HG02588 (cell line): ENCODE measurements at regions not wholly inside any gene's neighbourhood (a gene's known extent, or its start where the extent isn't known, plus 50 kb on each side); places are given as distances from the start of the nearest gene placed in this dataset.
"Not testable (repeated sequence)": the region's sequence is repeated elsewhere in the genome, so short reads cannot be mapped to it uniquely, and the experiment has no call there.

Source experiments
- ATAC-seq: cut with Tn5 transposase; IDR thresholded peaks from one replicate; pipeline ENCODE4 v1.9.1; 2021; ENCODE audit warnings: mild to moderate bottlenecking, moderate library complexity; ENCODE audit not compliant: unreplicated experiment

DNA sequence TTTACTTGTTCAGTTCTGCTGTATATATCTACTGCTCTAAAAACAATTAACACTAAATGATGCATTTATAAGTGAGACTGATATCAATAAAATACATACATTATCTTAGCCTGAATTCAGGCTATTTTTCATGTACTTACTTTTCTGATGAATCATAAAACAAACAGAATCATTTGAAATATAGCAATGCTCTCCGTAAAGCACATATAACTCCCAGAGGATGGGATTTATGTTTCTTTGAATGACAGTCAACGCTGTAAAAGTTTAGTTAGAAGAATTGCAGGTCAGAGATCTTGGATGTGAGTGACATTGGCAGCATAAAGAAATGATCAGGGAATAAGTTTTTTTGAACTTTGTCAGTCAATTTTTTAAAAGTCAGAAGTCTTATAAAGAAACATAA is 740.2 kb upstream of the NOVA1 start:
- ATAC-seq: no peak

DNA sequence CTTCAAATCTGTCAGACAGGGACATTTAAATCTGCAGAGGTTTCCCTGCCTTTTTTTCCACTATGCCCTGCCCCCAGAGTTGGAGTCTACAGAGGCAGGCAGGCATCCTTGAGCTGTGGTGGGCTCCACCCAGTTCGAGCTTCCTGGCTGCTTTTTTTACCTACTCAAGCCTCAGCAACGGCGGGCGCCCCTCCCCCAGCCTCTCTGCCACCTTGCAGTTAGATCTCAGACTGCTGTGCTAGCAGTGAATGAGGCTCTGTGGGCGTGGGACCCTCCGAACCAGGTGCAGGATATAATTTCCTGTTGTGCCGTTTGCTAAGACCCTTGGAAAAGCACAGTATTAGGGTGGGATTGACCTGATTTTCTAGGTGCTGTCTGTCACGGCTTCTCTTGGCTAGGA is 765.2 kb upstream of the NOVA1 start:
- not testable (repeated sequence) for ATAC-seq

DNA sequence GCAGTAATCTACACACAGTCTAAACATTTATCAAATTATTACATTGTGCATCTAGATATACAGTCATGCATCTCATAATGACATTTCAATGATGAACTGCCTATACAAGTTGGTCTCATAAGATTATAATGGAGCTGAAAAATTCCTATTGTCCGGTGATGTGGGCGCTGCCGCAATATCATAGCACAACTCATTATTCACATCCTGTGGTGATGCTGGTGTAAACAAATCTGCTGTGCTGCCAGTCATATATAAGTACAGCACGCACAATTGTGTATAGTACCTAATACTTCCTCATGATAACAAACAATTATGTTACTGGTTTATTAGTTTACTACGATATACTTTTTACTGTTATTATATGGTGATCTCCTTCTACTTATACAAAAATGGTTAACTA is 768.8 kb upstream of the NOVA1 start:
- no peak for ATAC-seq

DNA sequence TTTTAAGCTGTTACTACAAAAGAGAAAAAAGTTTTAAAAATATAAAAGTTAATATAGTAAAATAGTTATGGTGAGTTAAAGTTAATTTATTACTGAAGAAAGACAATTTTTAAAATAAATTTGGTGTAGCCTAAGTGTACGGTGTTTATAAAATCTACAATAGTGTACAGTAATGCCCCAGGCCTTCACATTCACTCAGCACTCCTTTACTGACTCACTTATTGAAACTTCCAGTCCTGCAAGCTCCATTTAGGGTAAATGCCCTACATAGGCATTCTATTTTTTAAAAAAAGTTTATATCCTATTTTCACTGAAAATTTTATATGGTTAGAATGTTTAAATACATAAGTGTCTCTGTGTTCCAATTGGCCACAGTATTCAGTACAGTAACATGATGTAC is 769.5 kb upstream of the NOVA1 start:
- ATAC-seq: no peak

DNA sequence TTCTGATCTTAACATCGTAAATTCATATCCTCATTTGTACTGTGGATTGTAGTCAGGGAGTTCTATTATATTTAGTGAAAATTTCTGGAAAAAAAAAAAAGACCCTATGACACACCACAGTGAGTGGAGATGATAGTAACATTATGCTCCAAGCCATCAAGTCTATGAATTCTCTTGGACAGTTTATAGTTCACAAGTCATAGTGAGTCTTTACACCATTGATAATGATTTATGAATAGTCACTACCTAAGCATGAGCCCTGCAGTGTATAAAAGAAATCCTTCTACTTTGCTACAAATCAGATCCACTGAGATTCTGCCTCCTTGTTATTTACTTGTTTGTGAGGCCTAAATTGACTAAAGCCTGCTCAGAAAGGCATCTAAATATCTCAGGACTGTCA is 772.2 kb upstream of the NOVA1 start:
- no peak for ATAC-seq

DNA sequence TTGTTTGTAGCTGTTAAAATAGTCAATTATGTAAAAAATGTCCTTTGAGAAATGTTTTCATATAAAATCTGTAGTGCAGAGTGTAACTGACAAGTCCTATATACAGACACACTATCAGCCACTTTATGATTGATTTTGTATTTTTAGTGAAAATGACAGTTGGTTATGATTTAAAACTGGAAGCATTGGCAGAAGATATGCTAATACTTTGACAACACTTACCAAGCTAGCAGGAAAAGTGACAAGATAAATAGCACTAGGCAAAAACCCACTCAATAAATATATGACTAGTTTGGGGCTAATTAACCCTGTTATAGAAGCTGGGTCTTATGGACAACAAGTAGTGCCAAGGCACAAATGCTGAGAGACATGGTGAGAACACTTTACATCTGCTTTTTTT is 772.9 kb upstream of the NOVA1 start:
- no peak for ATAC-seq

DNA sequence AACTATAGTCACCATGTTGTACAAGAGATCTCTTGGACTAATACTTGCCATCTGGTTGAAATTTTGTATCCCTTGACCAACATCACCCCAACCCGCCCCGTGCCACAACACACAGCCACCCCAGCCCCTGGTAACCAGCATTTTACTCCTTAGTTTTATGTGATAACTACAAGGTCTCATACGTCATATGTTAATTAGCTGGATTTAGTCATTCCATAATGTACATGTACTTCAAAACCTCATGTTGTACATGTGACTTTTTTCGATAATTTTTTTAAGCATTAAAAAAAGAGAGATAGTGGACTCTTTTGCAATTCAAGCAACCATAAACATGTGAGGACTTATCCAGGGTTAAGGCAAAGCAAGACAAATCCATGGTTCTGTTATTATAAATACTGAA is 773.4 kb upstream of the NOVA1 start:
- ATAC-seq: no peak

DNA sequence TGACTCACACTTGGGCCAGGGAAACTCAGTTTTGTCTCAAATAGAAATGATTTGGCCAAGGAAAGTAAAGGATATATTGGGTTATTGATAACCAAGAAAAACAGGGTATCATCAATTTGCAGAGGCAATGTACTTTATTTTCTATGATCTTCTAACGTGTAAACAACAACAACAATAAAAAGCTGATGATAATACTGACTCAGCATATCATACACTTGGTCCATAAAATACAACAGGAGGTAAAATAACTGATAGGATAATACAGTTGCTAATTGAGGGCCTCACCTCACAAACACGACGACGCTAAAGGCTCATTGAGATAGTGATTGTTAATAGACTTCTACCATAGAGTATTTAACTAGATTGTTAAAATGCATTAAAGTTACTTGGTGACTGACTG is 774.0 kb upstream of the NOVA1 start:
- no peak for ATAC-seq

DNA sequence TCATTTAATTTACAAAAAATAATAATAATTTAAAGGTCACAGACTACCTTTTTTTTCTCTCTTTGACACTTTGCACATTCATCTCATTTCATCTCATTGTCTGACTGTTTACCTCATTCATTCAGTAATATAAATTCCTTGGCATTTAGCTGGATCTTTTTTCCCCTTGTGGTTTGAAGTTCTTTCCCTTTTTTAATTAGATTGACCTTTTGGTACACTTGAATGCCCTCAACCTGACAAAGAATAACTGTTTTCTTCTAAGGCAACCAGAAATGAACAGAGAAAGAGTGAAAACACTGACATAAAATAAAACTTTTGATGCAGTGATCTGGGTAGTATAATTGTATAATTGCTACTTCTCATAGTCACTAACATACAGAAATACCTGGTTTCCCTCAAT is 774.9 kb upstream of the NOVA1 start:
- no peak for ATAC-seq

DNA sequence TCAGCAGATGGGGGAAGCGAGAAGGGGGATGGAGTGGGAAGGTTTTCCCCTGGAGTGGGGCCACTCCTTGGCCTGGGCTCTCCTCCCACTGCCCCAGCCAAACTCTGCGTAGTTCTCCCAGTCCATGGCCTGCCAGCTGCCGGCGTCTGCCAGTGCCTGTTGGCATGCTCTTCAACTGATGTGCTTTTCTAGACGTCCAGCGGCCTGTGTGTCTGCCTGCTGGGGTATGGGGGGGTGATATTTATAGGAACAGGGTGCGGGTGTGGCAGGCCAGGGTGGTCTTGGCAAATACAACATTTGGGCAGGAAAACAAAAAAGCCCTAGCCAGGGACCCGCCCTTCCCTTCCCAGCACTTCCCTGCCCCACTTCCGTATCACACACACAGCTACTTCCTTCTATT is 786.3 kb upstream of the NOVA1 start:
- ATAC-seq: no peak

DNA sequence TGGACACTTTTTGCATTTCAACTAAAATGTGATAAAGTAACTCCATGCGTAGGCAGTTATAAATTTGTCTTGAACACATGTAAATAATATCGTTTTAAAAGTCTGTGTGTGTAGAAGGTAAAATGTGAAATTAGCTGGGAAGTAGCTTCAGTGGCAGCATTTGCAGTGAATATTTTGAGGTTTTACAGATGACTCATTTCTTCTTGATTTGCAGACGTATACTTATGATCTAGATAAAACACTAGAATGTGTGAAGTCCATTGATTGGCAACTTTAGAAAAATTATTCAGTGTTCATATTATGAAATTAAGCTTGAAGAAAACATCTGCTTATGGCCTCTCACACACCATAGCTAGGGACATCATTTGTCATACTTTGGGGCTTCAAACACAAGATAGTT is 788.6 kb upstream of the NOVA1 start:
- ATAC-seq: no peak

DNA sequence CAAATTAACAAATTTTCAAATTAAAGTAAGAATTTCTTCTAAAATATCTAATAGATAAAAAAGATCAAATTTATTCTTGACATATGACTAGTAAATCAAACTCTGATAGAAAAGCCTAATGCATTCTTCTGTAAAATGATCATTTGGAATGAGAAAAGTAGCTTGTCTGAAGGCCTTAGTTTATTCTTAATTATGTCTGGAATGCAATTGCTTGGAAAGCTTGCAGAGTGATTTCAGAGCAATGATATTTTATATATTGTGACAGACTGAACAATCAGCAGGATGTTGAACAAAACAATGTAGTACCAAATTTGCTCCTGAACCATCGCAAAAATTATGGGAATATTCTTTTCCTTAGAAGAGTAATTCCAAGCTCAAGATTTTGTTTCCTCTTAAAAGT is 789.6 kb upstream of the NOVA1 start:
- ATAC-seq: no peak

DNA sequence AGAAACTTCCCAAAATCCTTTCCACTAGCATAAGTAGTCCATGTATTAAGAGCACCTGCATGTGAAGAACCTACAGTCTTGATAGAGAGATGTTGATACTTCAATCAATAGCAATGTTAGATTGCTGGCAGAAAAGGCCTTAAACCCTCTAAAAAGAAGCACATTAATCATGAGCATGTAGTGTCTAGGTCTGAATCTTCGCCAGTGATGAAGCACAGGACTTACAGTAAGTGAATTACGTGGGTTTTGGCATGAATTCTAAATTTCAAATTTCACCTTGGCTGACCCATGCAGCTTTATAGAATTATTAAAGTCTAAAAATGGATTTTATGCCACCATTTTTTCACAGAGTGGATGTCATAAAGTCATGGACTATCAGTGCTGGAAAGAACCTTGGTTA is 791.6 kb upstream of the NOVA1 start:
- ATAC-seq: no peak

DNA sequence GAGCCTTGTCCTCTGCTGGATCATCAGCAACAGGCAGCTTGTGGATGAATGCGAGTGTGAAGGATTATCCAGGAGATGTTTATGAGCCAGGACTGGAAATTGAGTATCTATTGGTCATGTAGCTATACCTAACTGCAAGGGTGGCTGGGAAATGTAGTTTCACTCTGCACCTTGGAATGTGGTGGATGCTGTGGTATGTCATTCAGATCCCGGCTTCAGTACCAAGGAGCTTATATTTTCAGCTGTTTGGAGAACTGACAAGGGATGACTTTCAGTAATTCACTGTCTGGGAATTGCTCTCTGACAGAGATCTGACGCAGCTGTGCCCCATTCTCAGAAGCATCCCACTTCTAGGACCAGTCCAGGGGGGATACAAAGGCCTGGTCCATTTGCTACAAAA is 792.3 kb upstream of the NOVA1 start:
- no peak for ATAC-seq

DNA sequence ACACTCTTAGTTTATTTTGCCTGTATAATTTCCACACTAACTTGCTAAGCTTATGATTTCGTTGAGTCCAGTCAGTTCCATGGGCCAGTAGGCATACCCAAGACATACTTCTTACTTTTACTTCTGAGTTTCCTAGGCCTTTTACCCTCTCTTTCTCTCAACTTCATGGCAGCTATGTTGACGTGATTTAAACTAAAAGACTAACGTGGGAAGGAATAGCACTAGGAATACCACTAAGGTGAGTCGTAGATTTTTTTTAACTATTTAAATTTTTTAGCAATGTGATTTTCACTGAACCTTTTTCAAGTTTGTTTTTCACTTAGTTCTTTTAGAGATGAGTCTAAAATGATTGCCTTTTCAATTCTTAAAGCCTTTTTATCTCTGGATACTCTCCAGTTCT is 793.5 kb upstream of the NOVA1 start:
- no peak for ATAC-seq

DNA sequence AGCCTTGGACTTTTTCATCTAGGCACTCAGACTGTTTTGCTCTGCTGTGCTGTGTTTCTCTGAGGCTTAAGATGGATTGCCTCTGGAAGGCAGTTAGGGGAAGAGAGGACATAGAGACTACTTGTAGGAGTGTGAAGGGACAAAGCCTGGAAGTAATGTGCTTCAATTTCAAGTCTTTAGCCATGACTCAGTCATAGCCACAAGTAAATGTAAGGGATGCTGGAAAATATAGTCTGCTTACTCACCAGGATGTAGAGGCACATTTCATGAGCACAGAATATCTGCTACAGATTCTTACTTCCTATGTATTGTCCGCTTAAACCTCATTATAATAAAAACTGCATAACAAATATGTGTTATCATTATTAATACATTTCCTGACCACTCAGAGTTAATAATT is 794.3 kb upstream of the NOVA1 start:
- ATAC-seq: no peak

DNA sequence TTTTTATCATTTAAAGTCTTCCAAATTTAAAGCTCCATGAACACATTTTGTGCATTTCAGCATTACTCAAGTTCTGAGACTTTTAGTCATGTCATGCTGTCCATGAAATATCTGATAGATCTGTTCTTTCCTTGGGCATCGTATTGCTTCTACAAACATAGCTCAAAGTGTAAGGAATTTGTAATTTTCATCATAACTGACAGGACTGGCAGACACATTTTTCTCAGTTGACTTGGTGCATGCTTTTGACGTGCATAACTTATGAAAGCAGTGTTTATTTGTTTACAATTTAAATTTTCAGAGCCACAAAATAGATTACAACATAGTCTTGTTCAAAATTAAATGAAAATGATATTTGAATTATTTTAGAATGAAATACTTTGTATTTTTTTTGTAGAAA is 812.1 kb upstream of the NOVA1 start:
- ATAC-seq: no peak

DNA sequence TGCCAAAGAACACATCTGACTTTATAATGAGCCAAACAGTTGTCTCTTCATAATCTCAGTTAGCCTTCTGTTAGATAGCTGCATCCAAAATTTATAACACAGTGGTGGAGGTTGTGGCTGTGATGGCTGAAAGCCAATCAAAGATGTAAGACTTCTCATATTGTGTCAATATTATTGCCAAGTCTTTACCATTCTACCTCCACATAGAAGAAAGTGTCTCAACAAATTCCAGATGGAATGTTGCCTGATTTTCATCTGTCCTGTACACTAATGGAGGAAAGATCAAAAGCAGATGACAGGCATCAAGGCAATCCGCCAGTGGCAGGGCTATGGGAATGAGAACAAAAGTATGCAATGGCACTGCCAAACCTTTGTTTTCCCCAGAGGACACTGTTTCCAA is 813.1 kb upstream of the NOVA1 start:
- no peak for ATAC-seq

DNA sequence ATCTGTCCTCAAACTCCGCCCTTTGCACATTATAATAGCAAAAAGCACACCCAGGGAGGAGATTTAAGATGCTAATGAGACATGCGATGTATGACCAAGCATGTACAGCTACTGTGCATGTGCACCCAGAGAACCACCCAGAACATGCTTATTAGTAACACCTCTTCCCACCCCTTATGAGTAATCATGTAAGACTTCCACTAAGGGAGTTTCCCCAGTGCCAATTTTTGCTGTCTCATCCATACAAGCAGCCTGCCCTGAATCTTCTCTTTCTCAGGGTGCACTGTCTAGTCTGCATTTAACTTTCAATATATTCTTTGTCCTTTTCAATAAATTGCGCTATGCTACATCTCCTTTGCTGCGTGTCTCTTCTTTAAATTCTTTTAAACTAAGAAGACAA is 830.0 kb upstream of the NOVA1 start:
- no peak for ATAC-seq

DNA sequence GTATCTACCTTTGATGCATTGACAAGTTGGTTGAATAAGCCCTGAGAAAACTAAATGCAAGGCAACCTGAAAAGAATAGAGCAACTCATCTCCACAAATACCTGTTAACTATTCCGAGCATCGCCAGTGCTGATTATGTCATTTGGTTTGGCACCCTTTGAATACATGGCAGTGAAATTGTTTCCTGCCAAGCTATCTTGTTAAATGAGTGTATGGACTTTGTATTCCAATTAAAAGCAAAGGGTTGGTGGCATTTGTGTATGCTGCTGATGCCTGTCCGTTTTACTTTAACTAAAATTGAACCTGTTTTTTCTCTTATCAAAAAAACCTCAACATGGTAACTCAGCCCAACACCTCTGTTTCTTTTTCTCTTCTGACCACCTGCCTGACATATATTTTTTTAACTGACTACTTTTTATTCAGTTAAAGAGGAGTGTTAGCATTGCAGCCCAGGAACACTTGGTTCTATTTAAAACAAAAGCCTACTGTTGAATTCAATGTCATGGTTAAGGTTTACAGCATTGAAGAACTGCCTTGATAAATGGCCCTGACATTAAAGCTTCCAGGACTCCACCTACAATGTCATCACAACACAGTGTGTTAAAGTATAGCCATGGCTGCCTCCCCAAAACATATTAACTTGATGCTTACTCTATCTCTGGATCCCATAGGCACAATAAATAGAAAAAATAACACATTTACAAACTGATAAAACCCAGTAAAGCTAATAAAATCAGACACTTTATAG is 838.3 kb upstream of the NOVA1 start:
- no peak for ATAC-seq

DNA sequence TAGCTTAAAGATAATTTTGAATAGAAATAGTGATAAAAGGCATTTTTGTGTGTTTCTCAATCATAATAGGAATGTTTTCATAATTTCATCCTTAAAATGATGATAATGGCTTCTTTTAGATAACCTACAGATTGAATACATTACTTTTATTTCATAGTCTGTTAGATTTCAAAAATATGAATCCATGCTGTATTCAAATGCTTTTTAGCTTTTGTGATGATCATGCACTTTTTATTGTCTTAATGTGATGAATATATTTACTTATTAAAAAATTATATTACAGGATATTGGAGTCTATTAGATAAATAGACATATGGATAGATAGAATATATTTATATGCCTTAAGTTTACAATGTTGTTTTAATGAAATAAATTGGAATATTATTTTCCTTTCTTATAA is 886.8 kb upstream of the NOVA1 start:
- no peak for ATAC-seq

DNA sequence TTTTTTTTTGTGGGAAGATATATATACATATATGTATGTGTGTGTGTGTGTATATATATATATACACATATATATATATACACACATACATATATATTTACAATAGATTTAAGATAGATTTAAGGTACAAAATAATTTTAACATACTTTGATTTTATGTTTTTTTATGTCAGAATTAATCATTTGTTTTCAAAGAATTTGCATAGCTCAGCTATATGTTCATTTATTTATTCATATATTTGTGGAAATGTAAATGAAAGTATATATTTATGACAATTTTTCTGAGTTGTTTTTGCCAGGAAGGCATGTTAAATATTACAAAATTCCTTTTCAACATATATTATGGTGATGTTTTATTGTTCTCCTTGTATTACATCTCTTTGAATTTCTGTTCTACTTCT is 887.4 kb upstream of the NOVA1 start:
- no peak for ATAC-seq

DNA sequence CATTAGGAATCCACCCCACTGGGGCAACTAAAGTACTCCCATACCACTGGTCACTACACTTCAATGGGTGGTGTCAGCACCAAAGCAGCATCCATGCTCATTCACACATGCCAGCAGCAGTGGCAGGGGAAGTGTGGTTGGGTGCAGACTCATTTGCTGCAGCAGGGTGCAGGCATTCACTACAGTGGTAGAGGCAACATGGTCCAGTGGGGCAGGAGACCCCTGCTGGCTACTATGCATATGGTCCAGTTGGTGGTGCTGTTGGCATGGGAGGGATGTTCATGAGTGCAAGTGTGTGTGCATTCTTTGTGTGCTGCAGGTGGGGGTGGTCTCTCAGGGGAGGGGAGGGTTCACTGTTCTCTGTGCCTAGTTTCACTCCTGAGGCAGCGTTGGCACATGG is 908.4 kb upstream of the NOVA1 start:
- ATAC-seq: no peak

DNA sequence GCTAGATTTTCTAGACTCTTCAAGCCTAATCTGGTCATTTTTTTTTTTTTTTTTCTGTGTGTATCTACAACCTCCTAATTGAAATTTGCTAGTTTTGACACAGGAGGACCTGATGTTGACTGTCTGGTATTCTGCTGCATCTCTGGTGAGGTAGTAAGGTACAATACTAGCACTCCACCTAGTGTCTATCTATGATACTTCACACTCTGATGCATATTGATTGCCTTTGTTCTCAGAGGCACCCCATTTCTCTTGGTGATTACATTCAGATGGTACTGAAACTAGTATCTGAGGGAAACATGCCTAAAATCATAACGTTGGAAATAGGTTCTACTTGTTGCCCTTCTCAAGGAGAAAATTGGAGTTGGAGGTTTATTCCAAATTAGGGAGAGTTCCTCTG is 930.5 kb upstream of the NOVA1 start:
- no peak for ATAC-seq
